ENCODE measurements at regions not wholly inside any gene's neighbourhood (a gene's known extent, or its start where the extent isn't known, plus 50 kb on each side); places are given as distances from the start of the nearest gene placed in this dataset.

GRCh38 chr9:25613709-25614108, 64.5 kb downstream of the TUSC1 start:
- DNase-seq (ENCODE audit: low read depth) = no peak

GRCh38 chr9:25603106-25603505, 75.1 kb downstream of the TUSC1 start:
- no peak for DNase-seq (ENCODE audit: low read depth)

DNA sequence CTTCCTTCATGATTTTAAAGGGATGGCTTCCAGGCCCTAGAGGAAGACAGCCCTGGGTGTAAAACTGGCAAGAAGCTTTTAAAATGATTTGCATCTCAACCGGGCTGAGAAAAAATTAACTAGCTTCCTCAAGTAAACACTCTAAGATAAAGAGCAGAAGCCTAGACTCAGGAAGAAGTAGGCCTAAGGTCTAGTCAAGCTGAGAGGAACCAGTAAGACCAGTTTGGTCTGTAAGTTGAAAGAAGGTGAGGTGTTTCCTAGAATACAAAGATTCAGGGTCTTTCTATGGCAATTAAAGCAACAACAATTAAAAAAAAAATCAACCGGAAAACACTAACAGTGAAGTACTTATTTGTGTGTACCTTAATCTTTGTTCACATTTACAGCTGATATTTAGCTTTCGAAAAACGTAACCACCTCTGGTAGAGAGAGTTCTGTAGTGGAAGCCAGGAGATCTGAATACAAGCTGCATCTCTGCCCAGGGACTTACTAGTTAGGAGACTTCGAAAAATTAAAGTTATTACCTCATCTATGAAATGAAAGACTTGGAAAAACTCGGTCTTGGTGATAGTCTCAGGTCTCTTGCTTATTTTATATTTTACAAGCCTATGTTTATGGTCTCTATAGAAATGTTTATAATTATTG, 75.7 kb downstream of the TUSC1 start:
- peak; percentile 35 for DNase-seq (ENCODE audit: low read depth)

GRCh38 chr9:25600501-25600900, 77.7 kb downstream of the TUSC1 start:
- DNase-seq (ENCODE audit: low read depth) = no peak

DNA sequence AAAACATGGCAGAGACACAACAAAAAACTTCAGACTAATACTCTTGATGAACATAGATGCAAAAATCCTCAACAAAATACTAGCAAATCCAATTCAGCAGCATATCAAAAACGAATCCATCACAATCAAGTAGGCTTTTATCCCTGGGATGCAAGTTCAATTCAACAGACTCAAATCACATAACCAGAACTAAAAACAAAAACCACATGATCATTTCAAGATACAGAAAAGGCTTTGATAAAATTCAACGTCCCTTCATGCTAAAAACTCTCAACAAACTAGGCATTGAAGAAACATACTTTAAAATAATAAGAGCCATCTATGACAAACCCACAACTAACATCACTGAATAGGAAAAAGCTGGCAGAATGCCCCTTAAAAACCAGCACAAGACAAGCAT, 93.6 kb downstream of the TUSC1 start:
- no peak for DNase-seq (ENCODE audit: low read depth)

DNA sequence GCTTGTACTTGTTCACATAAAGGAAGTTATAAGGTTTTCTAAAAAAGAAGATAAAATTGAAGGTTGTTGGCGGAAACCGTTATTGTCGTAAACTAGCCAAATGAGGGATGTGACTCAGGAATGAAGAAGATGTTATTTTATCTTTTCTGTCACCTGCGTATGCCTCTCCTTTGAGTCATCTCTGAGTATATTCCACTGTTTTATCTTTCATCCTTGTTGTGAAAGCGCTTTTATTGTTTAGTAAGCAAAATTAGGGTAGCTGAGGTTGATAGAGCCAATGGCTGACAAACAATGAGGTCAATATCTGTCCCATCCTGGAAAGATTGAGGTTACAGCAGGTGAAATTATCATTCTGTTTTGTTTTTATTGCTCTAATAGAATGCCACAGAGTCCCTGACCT, 105.0 kb downstream of the TUSC1 start:
- no peak for DNase-seq (ENCODE audit: low read depth)

DNA sequence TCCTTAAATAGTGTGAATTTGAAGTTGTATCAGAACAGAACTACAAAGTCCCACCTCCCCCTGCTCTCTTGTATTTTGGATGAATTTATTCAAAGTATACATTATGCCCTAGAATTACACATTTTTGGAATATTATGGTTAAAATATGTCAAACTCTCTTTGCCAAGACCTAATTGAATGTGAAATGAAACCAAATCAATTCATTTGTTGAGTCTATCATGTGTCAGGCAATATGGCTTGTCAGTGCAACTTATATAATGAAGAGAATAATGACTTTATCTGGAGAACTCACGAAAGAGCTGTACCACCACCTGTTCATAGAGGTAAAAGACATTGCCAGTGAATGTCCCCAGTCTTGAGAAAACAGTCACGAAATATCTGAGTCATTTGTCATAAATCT, 106.8 kb downstream of the TUSC1 start:
- DNase-seq (ENCODE audit: low read depth) = no peak

GRCh38 chr9:25570802-25571201, 107.4 kb downstream of the TUSC1 start:
- no peak for DNase-seq (ENCODE audit: low read depth)

GRCh38 chr9:25562101-25562500, 116.1 kb downstream of the TUSC1 start:
- DNase-seq (ENCODE audit: low read depth) = no peak

- DNase-seq (ENCODE audit: low read depth) = no peak
Observed at GRCh38 chr9:25557645-25558300, 120.5 kb downstream of the TUSC1 start.

DNA sequence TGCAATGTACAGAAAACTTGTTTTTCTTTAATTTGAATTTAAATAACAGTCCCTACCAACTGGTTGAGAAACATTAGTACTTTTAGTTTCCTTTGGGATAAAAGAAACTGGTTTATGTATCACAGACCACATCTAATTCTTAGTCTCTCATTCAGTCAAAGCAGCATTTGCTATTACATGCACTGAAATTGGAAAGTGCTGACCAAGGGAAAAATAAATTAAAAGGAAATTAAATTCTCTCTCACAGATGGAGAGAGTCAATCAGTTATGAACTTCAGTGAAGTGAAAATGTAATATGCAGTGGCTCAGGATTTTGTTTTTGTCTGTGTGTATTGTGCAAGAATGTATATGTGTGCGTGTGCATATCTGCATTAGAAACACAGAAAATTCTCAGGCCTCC, 121.7 kb downstream of the TUSC1 start:
- no peak for DNase-seq (ENCODE audit: low read depth)

- DNase-seq (ENCODE audit: low read depth) = no peak
Observed at GRCh38 chr9:25548847-25549246, 129.4 kb downstream of the TUSC1 start.

- no peak for DNase-seq (ENCODE audit: low read depth)
Observed at GRCh38 chr9:25543806-25544205, 134.4 kb downstream of the TUSC1 start.

DNA sequence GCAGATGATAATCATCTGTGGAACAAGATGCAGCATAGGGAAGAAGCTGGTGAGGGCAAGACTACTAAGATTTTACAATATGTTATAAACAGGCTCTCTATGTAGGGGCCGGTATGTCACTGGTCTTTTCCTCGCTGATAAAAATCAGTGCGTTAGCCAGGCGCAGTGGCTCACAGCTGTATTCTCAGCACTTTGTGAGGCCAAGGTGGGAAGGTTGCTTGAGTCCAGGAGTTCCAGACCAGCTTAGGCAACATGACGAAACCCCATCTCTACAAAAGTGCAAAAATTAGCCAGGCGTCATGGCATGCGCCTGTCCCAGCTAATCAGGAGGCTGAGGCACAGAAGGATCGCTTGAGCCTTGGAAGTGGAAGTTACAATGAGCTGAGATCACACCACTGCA, 135.9 kb downstream of the TUSC1 start:
- no peak for DNase-seq (ENCODE audit: low read depth)

DNA sequence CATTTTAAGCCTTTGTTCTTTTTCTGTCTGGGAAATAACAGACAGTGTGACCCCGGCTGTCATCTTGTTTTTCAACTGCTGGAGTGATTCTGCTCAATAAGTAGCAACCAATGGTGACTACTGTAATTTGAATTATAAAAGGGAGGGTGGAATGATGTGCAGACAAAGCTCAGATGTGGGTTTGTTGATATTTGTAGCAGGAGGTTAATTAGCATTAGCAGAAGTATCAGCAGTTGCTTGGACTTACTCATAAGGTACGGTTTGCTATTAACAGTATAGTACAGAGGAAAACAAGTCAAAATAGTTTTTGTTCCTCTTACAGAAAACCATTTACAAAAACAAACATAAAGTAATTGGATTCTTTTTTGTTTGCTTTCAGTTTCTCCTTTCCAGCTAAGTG, 140.4 kb downstream of the TUSC1 start:
- DNase-seq (ENCODE audit: low read depth) = peak; percentile 50

GRCh38 chr9:25519286-25519685, 159.0 kb downstream of the TUSC1 start:
- DNase-seq (ENCODE audit: low read depth) = peak; percentile 8

GRCh38 chr9:25517701-25518100, 160.5 kb downstream of the TUSC1 start:
- DNase-seq (ENCODE audit: low read depth) = no peak

DNA sequence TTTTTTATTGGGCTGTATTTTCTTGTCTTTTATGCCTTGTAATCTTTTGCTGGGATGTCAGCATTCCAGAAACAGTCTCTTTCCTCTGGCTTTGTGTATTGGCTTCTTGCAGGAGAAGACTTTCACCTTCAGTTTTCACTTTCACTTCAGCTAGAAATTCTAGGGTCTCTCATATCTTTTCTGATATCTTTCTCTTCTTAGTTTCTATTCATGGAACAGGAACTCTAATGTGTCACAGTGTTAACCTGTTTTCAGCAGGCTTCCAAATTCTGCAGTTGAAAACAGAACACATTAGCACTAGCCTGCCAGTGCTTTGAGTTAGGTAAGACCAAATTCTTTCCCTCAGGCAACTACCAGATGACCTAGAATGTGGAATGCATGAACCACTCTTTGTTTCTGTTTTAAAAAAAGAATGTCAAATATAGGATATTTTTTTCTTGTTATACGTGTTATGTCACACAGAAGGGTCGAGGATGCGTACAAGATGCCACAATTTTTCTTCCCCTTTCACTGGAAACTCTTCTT, 164.7 kb downstream of the TUSC1 start:
- peak; percentile 39 for DNase-seq (ENCODE audit: low read depth)

- DNase-seq (ENCODE audit: low read depth) = no peak
Observed at GRCh38 chr9:25505644-25506043, 172.6 kb downstream of the TUSC1 start.

- DNase-seq (ENCODE audit: low read depth) = no peak
Observed at GRCh38 chr9:25481372-25481771, 196.9 kb downstream of the TUSC1 start.

DNA sequence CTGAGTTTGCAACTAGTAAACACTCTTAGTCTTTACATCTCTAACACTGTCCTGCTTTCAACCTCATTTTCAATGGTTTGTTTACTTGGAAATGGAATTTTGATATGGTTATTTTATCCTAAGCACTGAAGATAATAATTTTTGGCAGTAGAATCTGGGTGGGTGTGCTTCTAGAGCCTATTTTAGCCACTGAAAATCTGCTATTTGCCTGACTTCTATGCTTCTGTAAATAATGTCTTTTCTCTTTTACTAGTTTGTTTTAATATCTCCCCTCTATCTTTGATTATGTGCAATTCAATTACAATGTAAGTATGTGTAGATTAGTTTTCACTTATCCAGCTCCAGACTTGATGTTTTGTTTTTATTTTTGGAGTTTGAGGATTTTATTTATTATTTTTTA, 197.5 kb downstream of the TUSC1 start:
- DNase-seq (ENCODE audit: low read depth) = no peak

DNA sequence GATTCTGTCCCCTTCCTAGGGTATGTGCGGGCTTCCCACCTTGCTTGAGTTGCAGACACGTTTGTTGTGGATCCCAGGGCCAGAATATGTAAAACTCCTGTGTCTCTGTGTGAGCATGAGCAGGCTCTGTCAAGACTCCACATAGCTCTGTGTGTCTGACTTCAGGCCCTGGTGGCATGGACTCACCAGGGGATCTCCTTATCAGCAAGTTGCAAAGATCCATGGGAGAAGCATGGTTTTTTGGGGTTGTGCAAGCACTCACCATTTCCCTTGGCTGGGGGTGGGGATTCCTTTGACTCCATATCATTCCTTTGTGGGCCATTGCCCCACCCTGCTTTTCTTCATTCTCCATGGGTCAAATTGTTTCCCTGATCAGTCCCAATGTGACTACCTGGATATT, 205.6 kb downstream of the TUSC1 start:
- no peak for DNase-seq (ENCODE audit: low read depth)

DNA sequence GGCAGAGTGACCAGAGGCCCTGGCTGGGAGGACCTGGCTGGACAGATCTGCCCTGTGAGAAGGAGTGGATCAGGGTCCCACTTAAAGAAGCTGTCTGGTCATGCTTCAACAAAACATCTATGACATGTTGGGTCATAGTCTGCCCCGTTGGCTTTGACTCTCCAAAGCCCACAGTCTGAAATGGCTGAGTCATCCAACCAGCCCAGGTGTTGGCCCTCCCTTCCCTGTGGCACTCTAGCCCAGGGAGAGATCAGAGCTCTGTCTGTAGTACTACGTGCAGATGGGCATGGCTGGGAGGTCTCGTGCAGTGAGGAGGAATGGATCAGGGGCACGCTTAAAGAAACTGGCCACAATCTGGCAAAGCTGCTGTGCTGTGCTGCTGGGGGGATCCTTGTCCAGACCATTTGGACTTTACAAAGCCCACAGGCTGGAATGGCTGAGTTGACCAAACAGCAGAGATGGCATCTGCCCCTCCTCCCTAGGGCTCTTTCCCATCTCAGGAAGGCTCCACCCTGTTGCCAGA, 206.1 kb downstream of the TUSC1 start:
- no peak for DNase-seq (ENCODE audit: low read depth)
